Tibial nerve (tissue), 4 donors: ENCODE measurements at regions not wholly inside any gene's neighbourhood (a gene's known extent, or its start where the extent isn't known, plus 50 kb on each side); places are given as distances from the start of the nearest gene placed in this dataset.

Experiments
- DNase-seq, 2 donors: peaks; one replicate each; pipeline ENCODE4 v3.0.0-alpha.2; 2019; ENCODE audit warnings: low spot score in 2 of 2
- H3K27ac ChIP-seq, 4 donors: fragments of 200-600 bp; sonication (generic) in 3 of 4; one replicate each; pipeline ENCODE4 v1.5.1; 2017 to 2019; ENCODE audit warnings: mild to moderate bottlenecking in 1 of 4
- H3K27me3 ChIP-seq, 2 donors: fragments of 200-600 bp; sonication (generic) in 1 of 2; one replicate each; pipeline versions ENCODE4 v1.5.1 to v1.6.0; 2017 to 2019
- H3K36me3 ChIP-seq, 3 donors: fragments of 200-600 bp; sonication (generic); one replicate each; pipeline ENCODE4 v1.5.1; 2018 to 2019
- H3K4me1 ChIP-seq, 4 donors: fragments of 200-600 bp; sonication (generic) in 3 of 4; one replicate each; pipeline ENCODE4 v1.5.1; 2017 to 2019
- H3K4me3 ChIP-seq, 4 donors: fragments of 200-600 bp; sonication (generic) in 3 of 4; one replicate each; pipeline ENCODE4 v1.5.1; 2017 to 2019; ENCODE audit warnings: mild to moderate bottlenecking in 1 of 4, moderate library complexity in 1 of 4
- H3K9me3 ChIP-seq, 4 donors: fragments of 200-600 bp; sonication (generic) in 3 of 4; one replicate each; pipeline ENCODE4 v1.5.1; 2017 to 2019
- EP300 ChIP-seq, 2 donors: sonication (generic); formaldehyde crosslinking; IDR thresholded peaks; one replicate each; pipeline ENCODE4 v1.6.1; 2017; ENCODE audit warnings: antibody characterized with exemption in 2 of 2, mild to moderate bottlenecking in 1 of 2
- POLR2A ChIP-seq, 2 donors: fragments of 450-650 bp; IDR thresholded peaks; one replicate each; pipeline ENCODE4 v1.6.1; 2017; ENCODE audit warnings: antibody characterized with exemption in 2 of 2, mild to moderate bottlenecking in 2 of 2, moderate library complexity in 2 of 2
- WGBS, 2 donors: methylation state at CpG; one replicate each; pipeline ENCODE4 v1.1.5; 2018; 5-methylcytosine and 5-hydroxymethylcytosine counted together
- TF ChIP-seq, protein P1 (sequence below), 5 experiments: fragments of 200-600 bp in 3 of 5; fragments of 450-650 bp in 2 of 5; sonication (generic) in 3 of 5; IDR thresholded peaks; one replicate each; pipeline ENCODE4 v1.5.1; 2016 to 2019; ENCODE audit warnings: antibody characterized with exemption in 5 of 5, mild to moderate bottlenecking in 3 of 5, moderate library complexity in 2 of 5

DNA sequence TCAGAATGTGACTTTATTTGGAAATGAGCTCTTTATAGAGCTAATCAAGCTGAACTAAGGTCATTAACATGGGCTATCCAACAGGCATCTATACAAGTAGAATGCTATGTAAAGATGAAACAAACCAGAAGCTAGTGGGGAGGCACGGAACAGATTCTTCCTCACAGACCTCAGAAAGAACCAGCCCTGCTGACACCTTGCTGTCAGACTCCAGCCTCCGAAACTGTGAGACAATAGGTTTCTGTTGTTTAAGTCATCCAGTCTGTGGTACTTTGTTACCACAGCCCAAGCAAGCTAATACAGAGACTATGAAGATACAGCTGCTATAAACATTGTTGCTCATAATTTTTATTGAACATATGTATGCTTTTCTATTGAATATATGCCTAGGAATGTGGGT is 406.3 kb upstream of the CHRM3 start:
- WGBS, 2 donors = 70 to 85% methylated on average over 2 of the region's 2 CpGs
- TF ChIP-seq, protein P1, sequence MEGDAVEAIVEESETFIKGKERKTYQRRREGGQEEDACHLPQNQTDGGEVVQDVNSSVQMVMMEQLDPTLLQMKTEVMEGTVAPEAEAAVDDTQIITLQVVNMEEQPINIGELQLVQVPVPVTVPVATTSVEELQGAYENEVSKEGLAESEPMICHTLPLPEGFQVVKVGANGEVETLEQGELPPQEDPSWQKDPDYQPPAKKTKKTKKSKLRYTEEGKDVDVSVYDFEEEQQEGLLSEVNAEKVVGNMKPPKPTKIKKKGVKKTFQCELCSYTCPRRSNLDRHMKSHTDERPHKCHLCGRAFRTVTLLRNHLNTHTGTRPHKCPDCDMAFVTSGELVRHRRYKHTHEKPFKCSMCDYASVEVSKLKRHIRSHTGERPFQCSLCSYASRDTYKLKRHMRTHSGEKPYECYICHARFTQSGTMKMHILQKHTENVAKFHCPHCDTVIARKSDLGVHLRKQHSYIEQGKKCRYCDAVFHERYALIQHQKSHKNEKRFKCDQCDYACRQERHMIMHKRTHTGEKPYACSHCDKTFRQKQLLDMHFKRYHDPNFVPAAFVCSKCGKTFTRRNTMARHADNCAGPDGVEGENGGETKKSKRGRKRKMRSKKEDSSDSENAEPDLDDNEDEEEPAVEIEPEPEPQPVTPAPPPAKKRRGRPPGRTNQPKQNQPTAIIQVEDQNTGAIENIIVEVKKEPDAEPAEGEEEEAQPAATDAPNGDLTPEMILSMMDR (IDR thresholded peaks at IDR 0.05) = no peak
- TF ChIP-seq POLR2A (IDR thresholded peaks at IDR 0.05) (no peak), EP300 (IDR thresholded peaks at IDR 0.05) (no peak)
- H3K27me3 ChIP-seq = no peaks in the 10 kb centered on the region
- no peak overlapping the region for H3K4me3 ChIP-seq
- H3K4me1 ChIP-seq = no peaks in the 10 kb centered on the region
- DNase-seq = no peak
- no peaks in the 10 kb centered on the region for H3K36me3 ChIP-seq
- no peaks in the 10 kb centered on the region for H3K9me3 ChIP-seq
- no peak overlapping the region for H3K27ac ChIP-seq

DNA sequence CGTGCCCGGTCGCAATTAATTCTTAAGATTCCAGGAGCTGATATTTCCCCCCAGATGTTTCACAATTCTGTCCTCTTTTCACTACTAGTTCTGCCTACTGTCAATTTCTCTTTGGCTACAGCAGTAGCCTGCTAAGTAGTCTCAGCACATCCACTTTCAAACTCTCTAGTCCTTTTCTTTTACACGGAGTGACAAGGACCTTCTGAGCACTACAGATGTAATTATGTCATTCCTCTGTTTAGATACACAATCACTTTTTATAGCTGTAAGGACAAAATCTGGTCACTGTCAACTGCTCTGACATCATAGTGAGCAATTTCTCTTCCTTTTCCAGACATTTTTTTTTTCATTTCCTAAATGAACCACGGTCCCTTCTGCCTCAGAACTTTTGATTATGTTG is 421.7 kb upstream of the CHRM3 start:
- H3K9me3 ChIP-seq = no peaks in the 10 kb centered on the region
- H3K27me3 ChIP-seq = no peaks in the 10 kb centered on the region
- H3K4me1 ChIP-seq = peaks cover 0 to 20% (median 0%) of the 10 kb centered on the region in 4 donors
- H3K27ac ChIP-seq = no peak overlapping the region
- 57 to 59% methylated on average over 5 of the region's 5 CpGs for WGBS, 2 donors
- DNase-seq = no peak
- no peak overlapping the region for H3K4me3 ChIP-seq
- TF ChIP-seq EP300 (IDR thresholded peaks at IDR 0.05) (no peak), POLR2A (IDR thresholded peaks at IDR 0.05) (no peak)
- TF ChIP-seq, protein P1 (IDR thresholded peaks at IDR 0.05) = no peak
- H3K36me3 ChIP-seq = no peaks in the 10 kb centered on the region

DNA sequence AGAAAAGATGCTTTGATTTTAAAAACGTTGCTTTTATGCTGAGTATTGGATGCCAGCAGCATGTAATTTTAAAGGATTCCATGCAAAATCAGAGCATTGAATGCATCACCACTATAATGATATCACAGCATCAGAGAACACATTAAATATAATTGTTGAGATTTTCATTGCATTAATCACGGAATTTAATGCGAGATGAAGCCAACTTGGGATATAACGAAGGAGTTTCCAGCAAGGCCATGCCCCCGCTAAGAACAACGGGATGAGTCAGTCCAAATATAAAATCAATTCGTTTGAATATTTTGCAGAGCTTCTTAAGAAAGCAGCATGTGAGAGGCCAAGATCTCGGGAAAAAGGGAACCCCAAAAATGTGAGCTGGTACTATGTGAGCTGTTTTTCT is 423.4 kb upstream of the CHRM3 start:
- H3K9me3 ChIP-seq = no peaks in the 10 kb centered on the region
- no peaks in the 10 kb centered on the region for H3K27me3 ChIP-seq
- no peak overlapping the region for H3K4me3 ChIP-seq
- no peak for DNase-seq
- H3K27ac ChIP-seq = no peak overlapping the region
- peaks cover 0 to 24% (median 0%) of the 10 kb centered on the region in 4 donors for H3K4me1 ChIP-seq
- 54 to 65% methylated on average over 8 of the region's 8 CpGs for WGBS, 2 donors
- no peaks in the 10 kb centered on the region for H3K36me3 ChIP-seq
- TF ChIP-seq, protein P1 (IDR thresholded peaks at IDR 0.05) = no peak
- TF ChIP-seq EP300 (IDR thresholded peaks at IDR 0.05) (no peak), POLR2A (IDR thresholded peaks at IDR 0.05) (no peak)

DNA sequence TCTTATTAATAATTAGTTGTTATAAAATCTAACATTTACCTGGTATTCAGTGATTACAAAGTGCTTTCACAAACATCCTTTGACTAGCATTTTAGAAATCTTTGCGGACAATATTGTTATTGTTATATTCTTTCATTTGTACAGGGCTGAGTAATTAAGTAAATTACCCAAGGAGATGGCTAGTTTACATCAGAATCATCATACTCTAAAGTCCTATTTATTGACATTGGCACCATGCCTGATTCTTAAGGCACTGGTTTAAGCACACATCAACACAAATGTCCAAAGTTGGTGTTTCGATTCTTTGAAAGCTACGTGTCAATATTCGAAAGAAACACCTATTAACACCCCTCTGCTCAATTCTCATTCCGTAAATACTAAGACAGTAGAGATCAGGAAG is 424.6 kb upstream of the CHRM3 start:
- Histone ChIP-seq H3K4me1 (peaks cover 0 to 24% (median 0%) of the 10 kb centered on the region in 4 donors), H3K36me3 (no peaks in the 10 kb centered on the region), H3K9me3 (no peaks in the 10 kb centered on the region), H3K4me3 (no peak overlapping the region), H3K27me3 (no peaks in the 10 kb centered on the region), H3K27ac (no peak overlapping the region)
- TF ChIP-seq, protein P1 (IDR thresholded peaks at IDR 0.05) = no peak
- TF ChIP-seq POLR2A (IDR thresholded peaks at IDR 0.05) = no peak
- TF ChIP-seq EP300 (IDR thresholded peaks at IDR 0.05) = no peak
- DNase-seq = no peak
- WGBS, 2 donors = 68 to 69% methylated on average over 5 of the region's 5 CpGs

DNA sequence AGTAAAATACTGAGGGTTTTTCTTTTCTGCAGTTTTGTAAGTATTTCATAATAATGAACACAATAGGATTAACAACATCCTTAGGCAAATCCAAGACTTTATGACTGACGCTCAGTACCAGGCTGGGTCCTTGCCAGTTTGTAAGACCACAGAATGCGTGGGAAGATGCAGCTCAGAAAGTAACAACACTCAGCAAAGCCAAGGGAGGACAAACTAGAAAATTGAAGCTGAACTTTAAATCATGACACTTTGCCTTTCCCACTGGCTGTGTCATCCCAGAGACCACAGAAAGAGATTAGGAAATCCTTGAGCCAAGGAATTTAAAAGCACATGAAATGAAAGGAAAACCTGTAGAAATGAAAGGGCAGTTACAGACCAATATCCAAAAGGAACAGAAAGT is 426.3 kb upstream of the CHRM3 start:
- TF ChIP-seq EP300 (IDR thresholded peaks at IDR 0.05) = no peak
- TF ChIP-seq, protein P1 (IDR thresholded peaks at IDR 0.05) = no peak
- no peak for TF ChIP-seq POLR2A (IDR thresholded peaks at IDR 0.05)
- no peaks in the 10 kb centered on the region for H3K36me3 ChIP-seq
- no peaks in the 10 kb centered on the region for H3K9me3 ChIP-seq
- no peak overlapping the region for H3K4me3 ChIP-seq
- 17 to 23% methylated on average over 2 of the region's 2 CpGs for WGBS, 2 donors
- DNase-seq = no peak
- no peak overlapping the region for H3K27ac ChIP-seq
- H3K4me1 ChIP-seq = peaks cover 0 to 24% (median 0%) of the 10 kb centered on the region in 4 donors
- no peaks in the 10 kb centered on the region for H3K27me3 ChIP-seq
